ENCODE measurements at regions not wholly inside any gene's neighbourhood (a gene's known extent, or its start where the extent isn't known, plus 50 kb on each side); places are given as distances from the start of the nearest gene placed in this dataset.

GRCh38 chr13:78468621-78469020 is 134.7 kb downstream of the POU4F1 start:
- TF ChIP-seq, protein P1, sequence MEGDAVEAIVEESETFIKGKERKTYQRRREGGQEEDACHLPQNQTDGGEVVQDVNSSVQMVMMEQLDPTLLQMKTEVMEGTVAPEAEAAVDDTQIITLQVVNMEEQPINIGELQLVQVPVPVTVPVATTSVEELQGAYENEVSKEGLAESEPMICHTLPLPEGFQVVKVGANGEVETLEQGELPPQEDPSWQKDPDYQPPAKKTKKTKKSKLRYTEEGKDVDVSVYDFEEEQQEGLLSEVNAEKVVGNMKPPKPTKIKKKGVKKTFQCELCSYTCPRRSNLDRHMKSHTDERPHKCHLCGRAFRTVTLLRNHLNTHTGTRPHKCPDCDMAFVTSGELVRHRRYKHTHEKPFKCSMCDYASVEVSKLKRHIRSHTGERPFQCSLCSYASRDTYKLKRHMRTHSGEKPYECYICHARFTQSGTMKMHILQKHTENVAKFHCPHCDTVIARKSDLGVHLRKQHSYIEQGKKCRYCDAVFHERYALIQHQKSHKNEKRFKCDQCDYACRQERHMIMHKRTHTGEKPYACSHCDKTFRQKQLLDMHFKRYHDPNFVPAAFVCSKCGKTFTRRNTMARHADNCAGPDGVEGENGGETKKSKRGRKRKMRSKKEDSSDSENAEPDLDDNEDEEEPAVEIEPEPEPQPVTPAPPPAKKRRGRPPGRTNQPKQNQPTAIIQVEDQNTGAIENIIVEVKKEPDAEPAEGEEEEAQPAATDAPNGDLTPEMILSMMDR (conservative IDR thresholded peaks at IDR 0.05 in 1 of 2, IDR thresholded peaks at IDR 0.05 in 1 of 2; ENCODE audit: low read depth in 1 of 2, low read length in 2 of 2), result no peak
- no peak for TF ChIP-seq EZH2 (IDR thresholded peaks at IDR 0.05; ENCODE audit: low read length, missing control alignments)

All from fibroblast of lung (primary cell).